ENCODE measurements at regions not wholly inside any gene's neighbourhood (a gene's known extent, or its start where the extent isn't known, plus 50 kb on each side); places are given as distances from the start of the nearest gene placed in this dataset.

- peak in 1 of 3 donors; percentile 27 for DNase-seq (ENCODE audit: low read depth in 3 of 3, low spot score in 2 of 3)
These were observed 118.6 kb upstream of the DOK5 start for GRCh38 chr20:54356801-54357200.

- DNase-seq (ENCODE audit: low read depth in 3 of 3, low spot score in 2 of 3), result no peak
These were observed 113.9 kb upstream of the DOK5 start for GRCh38 chr20:54361475-54361874.

GRCh38 chr20:54362283-54362682, 113.1 kb upstream of the DOK5 start:
- DNase-seq (ENCODE audit: low read depth in 3 of 3, low spot score in 2 of 3), result no peak

- no peak for DNase-seq (ENCODE audit: low read depth in 3 of 3, low spot score in 2 of 3)
These were observed 111.0 kb upstream of the DOK5 start for GRCh38 chr20:54364365-54364764.

GRCh38 chr20:54364919-54365318, 110.5 kb upstream of the DOK5 start:
- no peak for DNase-seq (ENCODE audit: low read depth in 3 of 3, low spot score in 2 of 3)

GRCh38 chr20:54366669-54367344, 108.6 kb upstream of the DOK5 start:
- no peak for DNase-seq (ENCODE audit: low read depth in 3 of 3, low spot score in 2 of 3)

GRCh38 chr20:54368570-54368969, 106.8 kb upstream of the DOK5 start:
- DNase-seq (ENCODE audit: low read depth in 3 of 3, low spot score in 2 of 3), result no peak

- no peak for DNase-seq (ENCODE audit: low read depth in 3 of 3, low spot score in 2 of 3)
These were observed 103.1 kb upstream of the DOK5 start for GRCh38 chr20:54372313-54372712.

- no peak for DNase-seq (ENCODE audit: low read depth in 3 of 3, low spot score in 2 of 3)
These were observed 97.2 kb upstream of the DOK5 start for GRCh38 chr20:54377992-54378773.

GRCh38 chr20:54379893-54380584, 95.4 kb upstream of the DOK5 start:
- DNase-seq (ENCODE audit: low read depth in 3 of 3, low spot score in 2 of 3), result no peak

- no peak for DNase-seq (ENCODE audit: low read depth in 3 of 3, low spot score in 2 of 3)
These were observed 93.0 kb upstream of the DOK5 start for GRCh38 chr20:54382419-54382818.

- DNase-seq (ENCODE audit: low read depth in 3 of 3, low spot score in 2 of 3), result no peak
These were observed 89.6 kb upstream of the DOK5 start for GRCh38 chr20:54385746-54386145.

GRCh38 chr20:54389596-54390280, 85.7 kb upstream of the DOK5 start:
- DNase-seq (ENCODE audit: low read depth in 3 of 3, low spot score in 2 of 3), result no peak

GRCh38 chr20:54397292-54398140, 77.9 kb upstream of the DOK5 start:
- no peak for DNase-seq (ENCODE audit: low read depth in 3 of 3, low spot score in 2 of 3)

- DNase-seq (ENCODE audit: low read depth in 3 of 3, low spot score in 2 of 3), result no peak
These were observed 76.6 kb upstream of the DOK5 start for GRCh38 chr20:54398814-54399213.

GRCh38 chr20:54405540-54405939, 69.9 kb upstream of the DOK5 start:
- DNase-seq (ENCODE audit: low read depth in 3 of 3, low spot score in 2 of 3), result no peak

- DNase-seq (ENCODE audit: low read depth in 3 of 3, low spot score in 2 of 3), result no peak
These were observed 67.9 kb upstream of the DOK5 start for GRCh38 chr20:54407459-54407858.

- no peak for DNase-seq (ENCODE audit: low read depth in 3 of 3, low spot score in 2 of 3)
These were observed 59.4 kb upstream of the DOK5 start for GRCh38 chr20:54415967-54416366.

- no peak for DNase-seq (ENCODE audit: low read depth in 3 of 3, low spot score in 2 of 3)
These were observed 58.6 kb upstream of the DOK5 start for GRCh38 chr20:54416770-54417169.

GRCh38 chr20:54419531-54419930, 55.9 kb upstream of the DOK5 start:
- DNase-seq (ENCODE audit: low read depth in 3 of 3, low spot score in 2 of 3), result no peak

All from right renal cortex interstitium (tissue), 3 donors.